ENCODE measurements at regions not wholly inside any gene's neighbourhood (a gene's known extent, or its start where the extent isn't known, plus 50 kb on each side); places are given as distances from the start of the nearest gene placed in this dataset.

GRCh38 chr17:56096026-56096810 is 57.1 kb upstream of the ANKFN1 start (continued):
- TF ChIP-seq RELB (IDR thresholded peaks at IDR 0.05; ENCODE audit: low read depth) (no peak), CREM (IDR thresholded peaks at IDR 0.05; ENCODE audit: low read depth) (no peak)

GRCh38 chr17:56098746-56099145 is 54.5 kb upstream of the ANKFN1 start:
- Histone ChIP-seq H3K4me2 (ENCODE audit: control insufficient read depth, insufficient read depth) (no peak overlapping the region), H3K4me1 (ENCODE audit: control insufficient read depth, insufficient read depth, low read length) (no peaks in the 10 kb centered on the region), H3K4me3 (no peak overlapping the region), H3K9ac (ENCODE audit: control insufficient read depth, insufficient read depth, low read length) (no peak overlapping the region), H2AFZ (ENCODE audit: control insufficient read depth, low read depth, low read length) (no peak overlapping the region), H3K27ac (ENCODE audit: control insufficient read depth, insufficient read depth) (no peak overlapping the region), H3K27me3 (replicated peaks in 1 of 2; ENCODE audit: control insufficient read depth in 2 of 2, insufficient read depth in 2 of 2, low read length in 1 of 2) (no peaks in the 10 kb centered on the region), H3K9me3 (replicated peaks; ENCODE audit: control insufficient read depth, insufficient read depth, low read length) (no peaks in the 10 kb centered on the region), H4K20me1 (ENCODE audit: control insufficient read depth, insufficient read depth) (no peaks in the 10 kb centered on the region), H3K36me3 (ENCODE audit: control insufficient read depth in 2 of 2, insufficient read depth in 2 of 2, low read length in 1 of 2) (no peaks in the 10 kb centered on the region), H3K79me2 (ENCODE audit: control insufficient read depth, insufficient read depth, low read length) (no peaks in the 10 kb centered on the region)
- 0% methylated on average over 4 of the region's 4 CpGs for WGBS (ENCODE audit: insufficient coverage, insufficient replicate concordance, low lambda C conversion rate, missing lambda C conversion rate)
- ChIA-PET RAD21 (ENCODE audit: unreplicated experiment) (no interaction called here), SMC1A (ENCODE audit: uncharacterized antibody, unreplicated experiment) (no interaction called here), POLR2A (no interaction called here), CTCF (interaction anchor here (0.8 kb wide), 1 partner anchor 10 kb away, joined by 3 read pairs; no protein-coding TSS in a partner anchor)
- intact Hi-C loops (cut with micrococcal nuclease; ENCODE audit: unreplicated experiment) (no loop called here), in situ Hi-C loops (cut with MboI) (no loop called here)
- ATAC-seq (no peak), DNase-seq (ENCODE audit: low read depth, low spot score) (no peak), FAIRE-seq (no peak)
- no TSS peak for BruUV-seq (replicated peaks)
- TF ChIP-seq NR2C1 (IDR thresholded peaks at IDR 0.05) (no peak), TCF12 (IDR thresholded peaks at IDR 0.05; ENCODE audit: low read depth, low read length) (no peak), IRF5 (IDR thresholded peaks at IDR 0.05; ENCODE audit: borderline replicate concordance) (no peak), GATAD2B (conservative IDR thresholded peaks at IDR 0.05; ENCODE audit: low read depth) (no peak), SMC3 (IDR thresholded peaks at IDR 0.05; ENCODE audit: borderline replicate concordance, low read length) (no peak), USF1 (IDR thresholded peaks at IDR 0.05; ENCODE audit: borderline replicate concordance, extremely low read length, insufficient read depth, low read depth, low read length) (no peak), IKZF1 (conservative IDR thresholded peaks at IDR 0.05) (no peak), ATF7 (IDR thresholded peaks at IDR 0.05; ENCODE audit: low read depth) (no peak), TBL1XR1 (IDR thresholded peaks at IDR 0.05; ENCODE audit: low read depth, low read length) (no peak), ZBTB33 (IDR thresholded peaks at IDR 0.05) (no peak), ELK1 (IDR thresholded peaks at IDR 0.05; ENCODE audit: low read depth, low read length) (no peak), POU2F2 (IDR thresholded peaks at IDR 0.05; ENCODE audit: borderline replicate concordance, low read depth, low read length) (no peak)
